Neural cell (in vitro differentiated cells): ENCODE measurements at regions not wholly inside any gene's neighbourhood (a gene's known extent, or its start where the extent isn't known, plus 50 kb on each side); places are given as distances from the start of the nearest gene placed in this dataset.
"Not testable (repeated sequence)": the region's sequence is repeated elsewhere in the genome, so short reads cannot be mapped to it uniquely, and the experiment has no call there.

Experiments used
- H2AFZ ChIP-seq: fragments of 200-600, 300-800 bp; sonication (generic), shearing (Covaris generic); 2 replicates; pipeline ENCODE4 v1.6.0; 2014; ENCODE audit warnings: low read depth, mild to moderate bottlenecking, antibody characterized with exemption, low read length, moderate library complexity
- H3F3A ChIP-seq: fragments of 200-600 bp; shearing (Covaris generic); 2 replicates; pipeline ENCODE4 v1.6.1; 2016; ENCODE audit warnings: mild to moderate bottlenecking, moderate library complexity, mixed read lengths, antibody characterized with exemption, low read length; ENCODE audit not compliant: insufficient read depth, poor library complexity, severe bottlenecking
- H3K27ac ChIP-seq: fragments of 200-600, 300-800 bp; sonication (generic), shearing (Covaris generic); 2 replicates; pipeline ENCODE4 v1.5.1; 2014; ENCODE audit warnings: mild to moderate bottlenecking, low read length, moderate library complexity
- H3K27me3 ChIP-seq: fragments of 300-800, 200-600 bp; sonication (generic), shearing (Covaris generic); 2 replicates; pipeline ENCODE4 v1.6.0; 2014; ENCODE audit warnings: mild to moderate bottlenecking, low read depth, low read length, moderate library complexity; ENCODE audit not compliant: insufficient read depth
- H3K36me3 ChIP-seq: fragments of 300-800, 200-600 bp; sonication (generic), shearing (Covaris generic); 2 replicates; pipeline ENCODE4 v1.5.1; 2014; ENCODE audit warnings: mild to moderate bottlenecking, antibody characterized with exemption, low read length, moderate library complexity; ENCODE audit not compliant: insufficient read depth
- H3K4me2 ChIP-seq: fragments of 300-800, 200-600 bp; sonication (generic), shearing (Covaris generic); 2 replicates; pipeline ENCODE4 v1.6.0; 2014; ENCODE audit warnings: mild to moderate bottlenecking, low read length
- H3K4me3 ChIP-seq: fragments of 300-800, 200-600 bp; sonication (generic), shearing (Covaris generic); 2 replicates; pipeline ENCODE4 v1.5.1; 2014; ENCODE audit warnings: mild to moderate bottlenecking, low read length, moderate library complexity
- H3K79me2 ChIP-seq: fragments of 200-600 bp; shearing (Covaris generic); replicated peaks from 2 replicates; pipeline ENCODE4 v1.6.0; 2014; ENCODE audit warnings: mild to moderate bottlenecking, low read length, moderate library complexity; ENCODE audit not compliant: insufficient read depth
- H3K9ac ChIP-seq: fragments of 300-800, 200-600 bp; sonication (generic), shearing (Covaris generic); 2 replicates; pipeline ENCODE4 v1.6.1; 2016; ENCODE audit warnings: mild to moderate bottlenecking, low read length, mixed read lengths
- H3K9me2 ChIP-seq: fragments of 200-600 bp; shearing (Covaris generic); 2 replicates; pipeline ENCODE4 v1.6.1; 2016; ENCODE audit warnings: mild to moderate bottlenecking, low read length, mixed read lengths; ENCODE audit not compliant: insufficient read depth
- H3K9me3 ChIP-seq: fragments of 200-600, 300-800 bp; sonication (generic), shearing (Covaris generic); 2 replicates; pipeline ENCODE4 v1.6.1; 2016; ENCODE audit warnings: mild to moderate bottlenecking, mixed run types, low read length, moderate library complexity, mixed read lengths
- H4K20me1 ChIP-seq: fragments of 200-600 bp; shearing (Covaris generic); 2 replicates; pipeline ENCODE4 v1.6.1; 2016; ENCODE audit warnings: mild to moderate bottlenecking, mixed run types; ENCODE audit not compliant: insufficient read depth
- RAD21 ChIP-seq: fragments of 450-650 bp; conservative IDR thresholded peaks from 2 replicates; pipeline ENCODE4 v1.6.1; 2014; ENCODE audit warnings: antibody characterized with exemption, mild to moderate bottlenecking, moderate library complexity
- SMC3 ChIP-seq: fragments of 450-650 bp; conservative IDR thresholded peaks from 2 replicates; pipeline ENCODE4 v1.6.1; 2014; ENCODE audit warnings: antibody characterized with exemption, mild to moderate bottlenecking, moderate library complexity; ENCODE audit not compliant: poor library complexity
- TF ChIP-seq, protein P1 (sequence below): fragments of 450-650 bp; IDR thresholded peaks from 2 replicates; pipeline ENCODE4 v1.5.1; 2014; ENCODE audit warnings: antibody characterized with exemption, mild to moderate bottlenecking, moderate library complexity; ENCODE audit not compliant: poor library complexity, severe bottlenecking

DNA sequence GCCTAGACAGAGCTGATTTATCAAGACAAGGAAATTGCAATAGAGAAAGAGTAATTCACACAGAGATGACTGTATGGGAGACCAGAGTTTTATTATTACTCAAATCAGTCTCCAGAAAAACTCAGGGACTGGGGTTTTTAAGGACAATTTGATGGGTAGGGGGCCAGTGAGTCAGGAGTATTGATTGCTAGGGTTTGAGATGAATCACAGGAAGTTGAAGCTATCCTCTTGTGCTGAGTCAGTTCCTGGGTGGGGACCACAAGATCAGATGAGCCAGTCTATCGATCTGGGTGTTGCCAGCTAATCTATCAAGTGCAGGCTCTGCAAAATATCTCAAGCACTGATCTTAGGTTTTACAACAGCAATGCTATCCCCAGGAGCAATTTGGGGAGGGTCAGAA, 87.4 kb upstream of the TGIF2LY start:
- H3K27me3 ChIP-seq, H3K9ac ChIP-seq, H3K4me3 ChIP-seq, H4K20me1 ChIP-seq, H3K79me2 ChIP-seq, H3K4me2 ChIP-seq, H3F3A ChIP-seq, H3K36me3 ChIP-seq, H3K9me2 ChIP-seq, H3K9me3 ChIP-seq, H3K27ac ChIP-seq, H2AFZ ChIP-seq: not testable (repeated sequence)

DNA sequence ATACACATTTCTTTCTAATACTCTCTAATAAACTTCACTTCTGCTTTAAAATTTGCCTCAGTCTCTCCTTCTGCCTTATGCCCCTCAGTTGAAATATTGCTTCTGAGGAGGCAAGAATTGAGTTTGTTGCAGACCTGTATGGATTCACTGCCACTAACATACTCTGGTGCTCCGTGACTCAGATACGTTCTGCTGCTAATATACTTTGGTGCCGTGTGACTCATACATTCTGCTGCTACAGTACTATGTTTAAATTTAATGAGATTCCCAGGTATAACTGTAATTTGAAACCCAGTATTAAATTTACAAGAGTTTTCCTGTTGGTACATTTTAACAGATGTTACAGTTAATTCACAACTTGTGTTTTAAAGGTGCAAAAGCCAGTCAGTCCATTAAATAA, 84.3 kb upstream of the TGIF2LY start:
- not testable (repeated sequence) for H3K36me3 ChIP-seq, H3K79me2 ChIP-seq, H3K9me3 ChIP-seq, H3K9me2 ChIP-seq, H3K9ac ChIP-seq, H4K20me1 ChIP-seq, H3K4me3 ChIP-seq, H3K27ac ChIP-seq, H2AFZ ChIP-seq, H3F3A ChIP-seq, H3K27me3 ChIP-seq, H3K4me2 ChIP-seq

DNA sequence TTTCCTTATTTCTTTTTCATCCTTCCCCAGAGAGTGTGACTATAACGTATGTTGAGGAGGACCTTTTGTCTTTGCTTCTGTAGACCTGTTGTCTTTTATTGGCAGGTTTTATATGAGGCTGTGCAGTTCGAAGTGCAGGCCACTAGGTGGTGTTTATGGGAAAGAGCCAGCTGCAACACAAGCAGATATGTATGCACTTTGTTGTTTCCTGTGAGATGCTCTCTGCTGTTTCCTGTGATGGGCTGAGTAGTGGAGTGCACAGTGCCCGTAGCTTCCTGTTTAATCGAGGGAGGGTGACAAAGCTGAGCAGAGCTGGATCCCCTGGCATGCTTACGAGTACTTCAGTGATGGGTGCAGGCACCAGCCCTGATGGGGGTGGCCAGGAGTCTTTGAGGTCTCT, 51.8 kb upstream of the TGIF2LY start:
- not testable (repeated sequence) for H3K27ac ChIP-seq, H3K4me3 ChIP-seq, H3K27me3 ChIP-seq, H4K20me1 ChIP-seq, H3K9ac ChIP-seq, H3K79me2 ChIP-seq, H3K4me2 ChIP-seq, H2AFZ ChIP-seq, H3K36me3 ChIP-seq, H3K9me2 ChIP-seq, H3K9me3 ChIP-seq, H3F3A ChIP-seq
- TF ChIP-seq SMC3: peak; percentile 57
- peak; percentile 46 for TF ChIP-seq RAD21
- TF ChIP-seq, protein P1, sequence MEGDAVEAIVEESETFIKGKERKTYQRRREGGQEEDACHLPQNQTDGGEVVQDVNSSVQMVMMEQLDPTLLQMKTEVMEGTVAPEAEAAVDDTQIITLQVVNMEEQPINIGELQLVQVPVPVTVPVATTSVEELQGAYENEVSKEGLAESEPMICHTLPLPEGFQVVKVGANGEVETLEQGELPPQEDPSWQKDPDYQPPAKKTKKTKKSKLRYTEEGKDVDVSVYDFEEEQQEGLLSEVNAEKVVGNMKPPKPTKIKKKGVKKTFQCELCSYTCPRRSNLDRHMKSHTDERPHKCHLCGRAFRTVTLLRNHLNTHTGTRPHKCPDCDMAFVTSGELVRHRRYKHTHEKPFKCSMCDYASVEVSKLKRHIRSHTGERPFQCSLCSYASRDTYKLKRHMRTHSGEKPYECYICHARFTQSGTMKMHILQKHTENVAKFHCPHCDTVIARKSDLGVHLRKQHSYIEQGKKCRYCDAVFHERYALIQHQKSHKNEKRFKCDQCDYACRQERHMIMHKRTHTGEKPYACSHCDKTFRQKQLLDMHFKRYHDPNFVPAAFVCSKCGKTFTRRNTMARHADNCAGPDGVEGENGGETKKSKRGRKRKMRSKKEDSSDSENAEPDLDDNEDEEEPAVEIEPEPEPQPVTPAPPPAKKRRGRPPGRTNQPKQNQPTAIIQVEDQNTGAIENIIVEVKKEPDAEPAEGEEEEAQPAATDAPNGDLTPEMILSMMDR: peak; percentile 58
